Suprapubic skin (tissue), 4 donors: ENCODE measurements at regions not wholly inside any gene's neighbourhood (a gene's known extent, or its start where the extent isn't known, plus 50 kb on each side); places are given as distances from the start of the nearest gene placed in this dataset.

Experiments used
- DNase-seq, 2 donors: peaks; one replicate each; pipeline ENCODE4 v3.0.0-alpha.2; 2019; ENCODE audit warnings: low spot score in 2 of 2
- H3K27ac ChIP-seq: fragments of 200-600 bp; sonication (generic); one replicate; pipeline ENCODE4 v1.5.1; 2019
- H3K27me3 ChIP-seq: fragments of 200-600 bp; sonication (generic); one replicate; pipeline ENCODE4 v1.5.1; 2019
- H3K36me3 ChIP-seq: fragments of 200-600 bp; sonication (generic); one replicate; pipeline ENCODE4 v1.5.1; 2019
- H3K4me1 ChIP-seq: fragments of 200-600 bp; sonication (generic); one replicate; pipeline ENCODE4 v1.5.1; 2019
- H3K4me3 ChIP-seq: fragments of 200-600 bp; sonication (generic); one replicate; pipeline ENCODE4 v1.5.1; 2019; ENCODE audit warnings: mild to moderate bottlenecking
- H3K9me3 ChIP-seq: fragments of 200-600 bp; sonication (generic); one replicate; pipeline ENCODE4 v1.5.1; 2019
- CTCF ChIP-seq, 2 donors: fragments of 200-600 bp in 1 of 2; fragments of 450-650 bp in 1 of 2; sonication (generic) in 1 of 2; IDR thresholded peaks; one replicate each; pipeline ENCODE4 v1.5.1; 2016 to 2019; ENCODE audit warnings: antibody characterized with exemption in 2 of 2, mild to moderate bottlenecking in 1 of 2, moderate library complexity in 1 of 2
- EP300 ChIP-seq: sonication (generic); formaldehyde crosslinking; IDR thresholded peaks from one replicate; pipeline ENCODE4 v1.6.1; 2017; ENCODE audit warnings: antibody characterized with exemption
- POLR2A ChIP-seq, 2 donors: fragments of 450-650 bp; IDR thresholded peaks; one replicate each; pipeline ENCODE4 v1.6.1; 2017; ENCODE audit warnings: antibody characterized with exemption in 2 of 2, mild to moderate bottlenecking in 2 of 2, moderate library complexity in 2 of 2
- POLR2AphosphoS5 ChIP-seq, 3 donors: sonication (generic); formaldehyde crosslinking; IDR thresholded peaks; one replicate each; pipeline ENCODE4 v1.6.1; 2017; ENCODE audit warnings: antibody characterized with exemption in 3 of 3
- WGBS: methylation state at CpG from one replicate; pipeline ENCODE4 v1.1.5; 2018; 5-methylcytosine and 5-hydroxymethylcytosine counted together

- TF ChIP-seq POLR2AphosphoS5 (IDR thresholded peaks at IDR 0.05) (no peak), EP300 (no peak)
- Histone ChIP-seq H3K27me3 (no peaks in the 10 kb centered on the region), H3K36me3 (no peaks in the 10 kb centered on the region), H3K27ac (no peak overlapping the region), H3K4me3 (no peak overlapping the region), H3K4me1 (no peaks in the 10 kb centered on the region), H3K9me3 (no peaks in the 10 kb centered on the region)
- DNase-seq = no peak
- WGBS = 89% methylated on average over 1 of the region's 1 CpG
Observed at GRCh38 chr4:66091786-66092185, 421.5 kb upstream of the EPHA5 start.

GRCh38 chr4:66073961-66074360 is 403.7 kb upstream of the EPHA5 start:
- Histone ChIP-seq H3K27ac (no peak overlapping the region), H3K9me3 (no peaks in the 10 kb centered on the region), H3K4me3 (no peak overlapping the region), H3K27me3 (no peaks in the 10 kb centered on the region), H3K4me1 (no peaks in the 10 kb centered on the region), H3K36me3 (no peaks in the 10 kb centered on the region)
- TF ChIP-seq CTCF (IDR thresholded peaks at IDR 0.05) (no peak), EP300 (no peak), POLR2A (IDR thresholded peaks at IDR 0.05) (no peak), POLR2AphosphoS5 (IDR thresholded peaks at IDR 0.05) (no peak)
- WGBS = 83% methylated on average over 2 of the region's 2 CpGs
- DNase-seq = no peak

GRCh38 chr4:66071911-66072310 is 401.6 kb upstream of the EPHA5 start:
- TF ChIP-seq CTCF (IDR thresholded peaks at IDR 0.05) = no peak
- no peak for TF ChIP-seq POLR2AphosphoS5 (IDR thresholded peaks at IDR 0.05)
- H3K9me3 ChIP-seq = no peaks in the 10 kb centered on the region
- DNase-seq = no peak
- no peak overlapping the region for H3K27ac ChIP-seq
- H3K4me1 ChIP-seq = no peaks in the 10 kb centered on the region
- no peaks in the 10 kb centered on the region for H3K27me3 ChIP-seq
- 54% methylated on average over 2 of the region's 2 CpGs for WGBS
- H3K4me3 ChIP-seq = no peak overlapping the region
- no peaks in the 10 kb centered on the region for H3K36me3 ChIP-seq

DNA sequence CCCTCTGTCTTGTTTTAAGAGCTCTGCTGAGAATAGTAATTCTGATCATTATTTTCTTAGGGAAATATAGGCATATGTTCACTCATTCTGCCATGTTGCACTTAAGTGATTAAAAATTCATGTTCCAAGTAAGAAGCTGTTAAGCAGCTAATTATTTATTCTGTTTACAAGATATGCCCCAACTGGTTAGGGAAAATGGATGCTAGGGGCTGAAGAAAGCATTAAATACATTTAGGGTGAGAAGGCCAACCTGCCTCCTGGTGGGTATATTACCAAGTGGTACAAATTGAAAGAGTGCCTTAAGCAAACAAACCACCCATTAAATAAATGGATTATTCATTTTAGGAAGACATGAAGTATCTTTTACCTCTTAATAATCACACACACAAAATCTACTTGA is 392.6 kb upstream of the EPHA5 start:
- H3K4me3 ChIP-seq = no peak overlapping the region
- H3K27ac ChIP-seq = no peak overlapping the region
- H3K4me1 ChIP-seq = no peaks in the 10 kb centered on the region
- DNase-seq = no peak
- no peak for TF ChIP-seq POLR2A (IDR thresholded peaks at IDR 0.05)
- TF ChIP-seq POLR2AphosphoS5 (IDR thresholded peaks at IDR 0.05) = no peak
- TF ChIP-seq EP300 = no peak
- no peak for TF ChIP-seq CTCF (IDR thresholded peaks at IDR 0.05)
- no peaks in the 10 kb centered on the region for H3K27me3 ChIP-seq
- no peaks in the 10 kb centered on the region for H3K36me3 ChIP-seq
- H3K9me3 ChIP-seq = no peaks in the 10 kb centered on the region

DNA sequence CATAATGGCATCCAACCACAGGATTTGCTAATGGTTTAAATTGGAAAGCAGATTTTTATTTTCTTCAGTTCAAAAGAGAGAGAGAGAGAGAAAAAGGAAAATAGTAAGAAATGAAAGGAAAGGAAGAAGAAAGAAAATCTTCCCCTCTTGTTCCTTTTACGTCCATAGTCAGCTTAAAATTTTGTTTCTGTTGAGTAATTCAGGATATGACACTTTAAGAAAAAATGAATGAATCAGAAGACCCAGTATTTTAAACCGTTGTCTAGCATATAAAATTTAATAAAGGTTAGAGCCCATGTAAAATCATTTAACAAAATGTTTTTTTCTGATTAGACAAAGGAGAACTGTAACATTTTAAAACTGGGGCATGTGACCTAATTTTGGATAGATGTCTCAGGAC is 391.8 kb upstream of the EPHA5 start:
- no peak for TF ChIP-seq POLR2A (IDR thresholded peaks at IDR 0.05)
- no peak for TF ChIP-seq EP300
- TF ChIP-seq CTCF (IDR thresholded peaks at IDR 0.05) = no peak
- no peak for TF ChIP-seq POLR2AphosphoS5 (IDR thresholded peaks at IDR 0.05)
- Histone ChIP-seq H3K4me1 (no peaks in the 10 kb centered on the region), H3K4me3 (no peak overlapping the region), H3K9me3 (no peaks in the 10 kb centered on the region), H3K36me3 (no peaks in the 10 kb centered on the region), H3K27ac (no peak overlapping the region), H3K27me3 (no peaks in the 10 kb centered on the region)
- no peak for DNase-seq
- 56% methylated on average over 2 of the region's 2 CpGs for WGBS

GRCh38 chr4:66059556-66059955 is 389.3 kb upstream of the EPHA5 start:
- Histone ChIP-seq H3K36me3 (no peaks in the 10 kb centered on the region), H3K27me3 (no peaks in the 10 kb centered on the region), H3K27ac (no peak overlapping the region), H3K9me3 (no peaks in the 10 kb centered on the region), H3K4me3 (no peak overlapping the region), H3K4me1 (no peaks in the 10 kb centered on the region)
- DNase-seq = no peak
- 69% methylated on average over 2 of the region's 2 CpGs for WGBS
- TF ChIP-seq POLR2A (IDR thresholded peaks at IDR 0.05) (no peak), CTCF (IDR thresholded peaks at IDR 0.05) (no peak), EP300 (no peak), POLR2AphosphoS5 (IDR thresholded peaks at IDR 0.05) (no peak)
